Activated CD8-positive, alpha-beta T cell treated with anti-CD3 and anti-CD28 coated beads for 36 hours (primary cell): ENCODE measurements at regions not wholly inside any gene's neighbourhood (a gene's known extent, or its start where the extent isn't known, plus 50 kb on each side); places are given as distances from the start of the nearest gene placed in this dataset.

Experiments
- ATAC-seq: fragments of 200-7000 bp; cut with Tn5 transposase; one replicate; pipeline ENCODE4 v1.10.0; 2021; ENCODE audit warnings: mild to moderate bottlenecking, moderate library complexity
- CTCF ChIA-PET: fragments of 350-600 bp; sonication (Branson Sonifier 250); formaldehyde crosslinking; loops from one replicate; lab custom pipeline; 2021; ENCODE audit warnings: antibody characterized with exemption; lab: Charles Lee
- POLR2A ChIA-PET: fragments of 350-600 bp; sonication (Branson Sonifier 250); formaldehyde crosslinking; loops from one replicate; lab custom pipeline; 2021; ENCODE audit warnings: antibody characterized with exemption; lab: Charles Lee
- DNase-seq: peaks from one replicate; pipeline ENCODE4 v3.0.0-alpha.2; 2020
- H3K27ac Mint-ChIP-seq: one replicate; pipeline ENCODE4 v1.8.0; 2021; ENCODE audit warnings: mild to moderate bottlenecking, mixed read lengths
- H3K27me3 Mint-ChIP-seq: one replicate; pipeline ENCODE4 v1.8.0; 2021; ENCODE audit warnings: mixed read lengths
- H3K36me3 Mint-ChIP-seq: one replicate; pipeline ENCODE4 v1.8.0; 2021; ENCODE audit warnings: low read depth, mixed read lengths
- H3K4me1 Mint-ChIP-seq: one replicate; pipeline ENCODE4 v1.8.0; 2021; ENCODE audit warnings: low read depth, mixed read lengths
- H3K4me3 Mint-ChIP-seq: one replicate; pipeline ENCODE4 v1.8.0; 2021; ENCODE audit warnings: mild to moderate bottlenecking, moderate library complexity, mixed read lengths
- H3K9me3 Mint-ChIP-seq: one replicate; pipeline ENCODE4 v1.8.0; 2021; ENCODE audit warnings: mixed read lengths
- intact Hi-C: fragments of 100-400 bp; cut with micrococcal nuclease; formaldehyde crosslinking; loops from one replicate; pipeline ENCODE4 v1.10.0; 2022
- TF ChIP-seq, protein P1 (sequence below): fragments of 200-600 bp; IDR thresholded peaks from one replicate; pipeline ENCODE4 v1.8.0; 2022; ENCODE audit warnings: antibody characterized with exemption, mild to moderate bottlenecking

DNA sequence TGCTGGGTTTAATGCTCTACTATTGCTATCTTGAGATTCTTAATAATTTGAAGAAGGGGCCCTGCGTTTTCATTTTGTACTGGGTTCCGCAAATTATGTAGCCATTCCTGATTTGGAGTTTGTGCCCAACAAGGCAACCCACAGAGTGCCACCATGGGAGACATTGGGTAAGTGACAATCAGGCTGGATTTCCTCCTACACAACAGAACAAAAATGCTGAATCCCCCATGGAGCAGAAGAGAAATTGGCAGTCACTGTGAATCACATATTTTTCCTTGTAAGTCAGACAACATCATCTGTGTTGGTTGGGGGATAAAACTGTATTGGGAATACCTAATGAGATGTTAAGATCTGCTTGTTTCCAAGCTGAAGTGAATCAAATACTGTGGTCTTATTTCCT lies 80.9 kb downstream of the CNGA2 start:
- Mint-ChIP-seq H3K4me3 (no peak overlapping the region), H3K9me3 (no peaks in the 10 kb centered on the region), H3K36me3 (no peaks in the 10 kb centered on the region), H3K27me3 (peaks cover 2% of the 10 kb centered on the region), H3K27ac (no peak overlapping the region), H3K4me1 (no peaks in the 10 kb centered on the region)
- no peak for ATAC-seq
- CTCF ChIA-PET = no interaction called here
- intact Hi-C loops = no loop called here
- TF ChIP-seq, protein P1, sequence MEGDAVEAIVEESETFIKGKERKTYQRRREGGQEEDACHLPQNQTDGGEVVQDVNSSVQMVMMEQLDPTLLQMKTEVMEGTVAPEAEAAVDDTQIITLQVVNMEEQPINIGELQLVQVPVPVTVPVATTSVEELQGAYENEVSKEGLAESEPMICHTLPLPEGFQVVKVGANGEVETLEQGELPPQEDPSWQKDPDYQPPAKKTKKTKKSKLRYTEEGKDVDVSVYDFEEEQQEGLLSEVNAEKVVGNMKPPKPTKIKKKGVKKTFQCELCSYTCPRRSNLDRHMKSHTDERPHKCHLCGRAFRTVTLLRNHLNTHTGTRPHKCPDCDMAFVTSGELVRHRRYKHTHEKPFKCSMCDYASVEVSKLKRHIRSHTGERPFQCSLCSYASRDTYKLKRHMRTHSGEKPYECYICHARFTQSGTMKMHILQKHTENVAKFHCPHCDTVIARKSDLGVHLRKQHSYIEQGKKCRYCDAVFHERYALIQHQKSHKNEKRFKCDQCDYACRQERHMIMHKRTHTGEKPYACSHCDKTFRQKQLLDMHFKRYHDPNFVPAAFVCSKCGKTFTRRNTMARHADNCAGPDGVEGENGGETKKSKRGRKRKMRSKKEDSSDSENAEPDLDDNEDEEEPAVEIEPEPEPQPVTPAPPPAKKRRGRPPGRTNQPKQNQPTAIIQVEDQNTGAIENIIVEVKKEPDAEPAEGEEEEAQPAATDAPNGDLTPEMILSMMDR = no peak
- DNase-seq = no peak
- POLR2A ChIA-PET = no interaction called here

DNA sequence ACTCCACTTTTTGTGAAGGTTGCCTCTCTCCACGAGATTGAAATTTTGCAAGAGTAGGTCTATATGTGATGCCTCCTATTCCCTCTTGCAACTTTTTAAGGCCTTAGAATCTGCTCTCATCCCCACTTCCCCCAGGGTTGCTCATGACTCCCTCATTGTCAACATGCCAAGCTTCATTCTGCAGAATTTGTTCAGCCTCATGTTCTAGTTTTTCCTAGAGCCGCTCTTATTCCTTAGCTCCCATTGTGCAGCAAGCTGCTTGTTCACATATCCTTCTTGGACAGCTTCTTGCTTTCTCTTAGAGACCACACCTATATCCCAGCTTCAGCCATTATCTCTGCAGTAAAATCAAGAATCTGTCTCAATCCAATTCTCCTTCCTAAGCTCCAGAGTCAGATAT lies 82.4 kb downstream of the CNGA2 start:
- H3K4me1 Mint-ChIP-seq = no peaks in the 10 kb centered on the region
- TF ChIP-seq, protein P1 = no peak
- intact Hi-C loops = no loop called here
- no peaks in the 10 kb centered on the region for H3K36me3 Mint-ChIP-seq
- H3K4me3 Mint-ChIP-seq = no peak overlapping the region
- no peaks in the 10 kb centered on the region for H3K9me3 Mint-ChIP-seq
- DNase-seq (no peak), ATAC-seq (no peak)
- no peak overlapping the region for H3K27ac Mint-ChIP-seq
- peaks cover 2% of the 10 kb centered on the region for H3K27me3 Mint-ChIP-seq
- ChIA-PET CTCF (no interaction called here), POLR2A (no interaction called here)

- ChIA-PET POLR2A (no interaction called here), CTCF (no interaction called here)
- Mint-ChIP-seq H3K4me1 (no peaks in the 10 kb centered on the region), H3K36me3 (no peaks in the 10 kb centered on the region), H3K9me3 (no peaks in the 10 kb centered on the region), H3K4me3 (no peak overlapping the region), H3K27me3 (no peaks in the 10 kb centered on the region), H3K27ac (no peak overlapping the region)
- no peak for DNase-seq
- TF ChIP-seq, protein P1 = no peak
- intact Hi-C loops = no loop called here
- ATAC-seq = no peak
Measured at GRCh38 chrX:151818828-151819227, 84.3 kb downstream of the CNGA2 start.

- ATAC-seq (no peak), DNase-seq (no peak)
- no peaks in the 10 kb centered on the region for H3K36me3 Mint-ChIP-seq
- no peaks in the 10 kb centered on the region for H3K27me3 Mint-ChIP-seq
- H3K9me3 Mint-ChIP-seq = no peaks in the 10 kb centered on the region
- H3K4me1 Mint-ChIP-seq = no peaks in the 10 kb centered on the region
- ChIA-PET POLR2A (no interaction called here), CTCF (no interaction called here)
- TF ChIP-seq, protein P1 = no peak
- intact Hi-C loops = no loop called here
- H3K4me3 Mint-ChIP-seq = no peak overlapping the region
- H3K27ac Mint-ChIP-seq = no peak overlapping the region
Measured at GRCh38 chrX:151821226-151821625, 86.7 kb downstream of the CNGA2 start.

DNA sequence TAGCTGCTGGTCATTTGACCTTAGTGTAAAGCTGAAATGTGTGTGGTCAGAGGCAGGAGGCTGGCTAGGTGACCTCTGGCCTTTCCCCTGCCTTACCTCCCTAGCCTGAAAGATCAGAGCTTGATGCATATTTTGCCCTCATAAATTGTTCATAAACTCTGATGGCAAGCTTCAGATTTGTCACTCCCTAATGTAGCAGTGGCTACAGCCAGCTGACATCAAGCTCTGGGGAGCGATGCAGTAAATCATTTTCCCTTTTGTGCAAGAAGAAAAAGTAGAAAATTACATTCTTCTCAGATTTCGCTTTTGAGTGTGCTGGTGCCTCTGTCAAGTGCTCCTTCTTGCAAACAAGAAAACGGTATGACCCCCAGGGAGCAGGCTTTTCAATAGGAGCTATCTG lies 87.7 kb upstream of the MAGEA4 start:
- Mint-ChIP-seq H3K4me3 (no peak overlapping the region), H3K9me3 (no peaks in the 10 kb centered on the region), H3K27me3 (peaks cover 4% of the 10 kb centered on the region), H3K4me1 (no peaks in the 10 kb centered on the region), H3K27ac (no peak overlapping the region), H3K36me3 (no peaks in the 10 kb centered on the region)
- intact Hi-C loops = no loop called here
- POLR2A ChIA-PET = no interaction called here
- TF ChIP-seq, protein P1 = no peak
- no peak for ATAC-seq
- CTCF ChIA-PET = no interaction called here
- no peak for DNase-seq
